GM23338 (cell line): ENCODE measurements at regions not wholly inside any gene's neighbourhood (a gene's known extent, or its start where the extent isn't known, plus 50 kb on each side); places are given as distances from the start of the nearest gene placed in this dataset.

Experiments used
- CREB1 ChIP-seq: fragments of 250-450 bp; sonication (Bioruptor Pico); IDR thresholded peaks from 2 replicates; pipeline ENCODE4 v1.5.0; 2020; ENCODE audit warnings: low read depth, mild to moderate bottlenecking, moderate library complexity
- CTCF ChIP-seq, 2 experiments: fragments of 200-600 bp in 1 of 2; sonication (generic) in 1 of 2; conservative IDR thresholded peaks; 2 replicates each; pipeline versions ENCODE4 v1.5.1 to v1.6.1; 2016 to 2017; ENCODE audit warnings: antibody characterized with exemption in 2 of 2, low read depth in 2 of 2, mild to moderate bottlenecking in 2 of 2, moderate library complexity in 1 of 2
- ETS1 ChIP-seq: IDR thresholded peaks from 2 replicates; pipeline ENCODE4 v1.6.1; 2016; ENCODE audit warnings: antibody characterized with exemption
- EZH2 ChIP-seq: fragments of 200-600 bp; sonication (generic); IDR thresholded peaks from one replicate; pipeline ENCODE4 v1.8.0; 2017; ENCODE audit warnings: antibody characterized with exemption, mild to moderate bottlenecking, low read depth; ENCODE audit not compliant: unreplicated experiment
- EZH2phosphoT487 ChIP-seq: fragments of 200-600 bp; sonication (generic); IDR thresholded peaks from one replicate; pipeline ENCODE4 v1.8.1; 2018; ENCODE audit warnings: antibody characterized with exemption; ENCODE audit not compliant: unreplicated experiment
- JUNB ChIP-seq: IDR thresholded peaks from one replicate; pipeline ENCODE4 v1.6.1; 2016; ENCODE audit warnings: antibody characterized with exemption; ENCODE audit not compliant: unreplicated experiment
- NANOG ChIP-seq: IDR thresholded peaks from 2 replicates; pipeline ENCODE4 v1.6.1; 2016; ENCODE audit warnings: antibody characterized with exemption, borderline replicate concordance
- POLR2AphosphoS5 ChIP-seq: IDR thresholded peaks from 2 replicates; pipeline ENCODE4 v1.6.1; 2016; ENCODE audit warnings: antibody characterized with exemption, low read depth
- STAT1 ChIP-seq: IDR thresholded peaks from one replicate; pipeline ENCODE4 v1.6.1; 2016; ENCODE audit warnings: antibody characterized with exemption; ENCODE audit not compliant: unreplicated experiment
- TF ChIP-seq, protein P1 (sequence below): IDR thresholded peaks from one replicate; pipeline ENCODE4 v1.6.1; 2018; ENCODE audit warnings: antibody characterized with exemption; ENCODE audit not compliant: unreplicated experiment

- TF ChIP-seq EZH2 (no peak), CTCF (conservative IDR thresholded peaks at IDR 0.05; ENCODE audit: low read depth in 2 of 2) (no peak), POLR2AphosphoS5 (no peak), CREB1 (CRISPR knock-in tag) (no peak), EZH2phosphoT487 (no peak), ETS1 (no peak), JUNB (no peak), NANOG (no peak), STAT1 (no peak)
- TF ChIP-seq, protein P1, sequence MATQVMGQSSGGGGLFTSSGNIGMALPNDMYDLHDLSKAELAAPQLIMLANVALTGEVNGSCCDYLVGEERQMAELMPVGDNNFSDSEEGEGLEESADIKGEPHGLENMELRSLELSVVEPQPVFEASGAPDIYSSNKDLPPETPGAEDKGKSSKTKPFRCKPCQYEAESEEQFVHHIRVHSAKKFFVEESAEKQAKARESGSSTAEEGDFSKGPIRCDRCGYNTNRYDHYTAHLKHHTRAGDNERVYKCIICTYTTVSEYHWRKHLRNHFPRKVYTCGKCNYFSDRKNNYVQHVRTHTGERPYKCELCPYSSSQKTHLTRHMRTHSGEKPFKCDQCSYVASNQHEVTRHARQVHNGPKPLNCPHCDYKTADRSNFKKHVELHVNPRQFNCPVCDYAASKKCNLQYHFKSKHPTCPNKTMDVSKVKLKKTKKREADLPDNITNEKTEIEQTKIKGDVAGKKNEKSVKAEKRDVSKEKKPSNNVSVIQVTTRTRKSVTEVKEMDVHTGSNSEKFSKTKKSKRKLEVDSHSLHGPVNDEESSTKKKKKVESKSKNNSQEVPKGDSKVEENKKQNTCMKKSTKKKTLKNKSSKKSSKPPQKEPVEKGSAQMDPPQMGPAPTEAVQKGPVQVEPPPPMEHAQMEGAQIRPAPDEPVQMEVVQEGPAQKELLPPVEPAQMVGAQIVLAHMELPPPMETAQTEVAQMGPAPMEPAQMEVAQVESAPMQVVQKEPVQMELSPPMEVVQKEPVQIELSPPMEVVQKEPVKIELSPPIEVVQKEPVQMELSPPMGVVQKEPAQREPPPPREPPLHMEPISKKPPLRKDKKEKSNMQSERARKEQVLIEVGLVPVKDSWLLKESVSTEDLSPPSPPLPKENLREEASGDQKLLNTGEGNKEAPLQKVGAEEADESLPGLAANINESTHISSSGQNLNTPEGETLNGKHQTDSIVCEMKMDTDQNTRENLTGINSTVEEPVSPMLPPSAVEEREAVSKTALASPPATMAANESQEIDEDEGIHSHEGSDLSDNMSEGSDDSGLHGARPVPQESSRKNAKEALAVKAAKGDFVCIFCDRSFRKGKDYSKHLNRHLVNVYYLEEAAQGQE: no peak
Measured at GRCh38 chr4:138669479-138670315, 345.9 kb upstream of the NOCT start.
